Inflammatory macrophage treated with lipopolysaccharide for 1 hour (primary cell): ENCODE measurements at regions not wholly inside any gene's neighbourhood (a gene's known extent, or its start where the extent isn't known, plus 50 kb on each side); places are given as distances from the start of the nearest gene placed in this dataset.

Experiments used
- DNase-seq, 2 donors: peaks; one replicate each; pipeline ENCODE4 v3.0.0-alpha.2; 2020 to 2022

DNA sequence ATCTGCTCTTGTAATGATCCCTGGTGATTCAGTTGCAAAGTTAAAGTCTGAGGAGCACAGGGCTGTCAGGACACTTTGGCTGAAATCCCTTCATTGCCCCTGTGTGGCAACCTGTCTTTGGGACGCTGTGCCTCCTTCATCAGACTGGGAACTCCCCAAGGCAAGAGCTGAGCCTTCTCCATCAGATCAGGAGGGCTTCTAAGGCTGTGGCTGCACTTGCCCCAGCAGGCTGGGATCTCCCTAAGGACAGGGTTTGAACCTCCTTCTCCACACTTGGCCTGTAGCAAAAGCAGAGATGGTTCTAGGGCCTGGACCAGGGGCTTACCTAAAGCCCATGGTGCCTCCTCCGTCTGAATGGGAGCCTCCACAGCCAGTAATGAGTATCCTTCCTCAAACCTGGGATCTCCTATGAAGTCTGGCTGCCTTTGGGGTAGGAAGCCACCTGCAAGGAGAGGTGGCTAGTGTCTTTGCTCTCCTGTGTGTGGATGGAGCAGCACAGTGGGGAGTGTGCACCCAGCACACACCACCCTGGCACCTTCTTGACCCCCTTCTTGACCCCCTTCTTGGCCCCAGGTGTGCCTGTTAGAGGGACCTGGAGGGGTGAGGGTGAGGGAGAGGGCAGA lies 79.0 kb upstream of the NKD1 start:
- DNase-seq: no peak

DNA sequence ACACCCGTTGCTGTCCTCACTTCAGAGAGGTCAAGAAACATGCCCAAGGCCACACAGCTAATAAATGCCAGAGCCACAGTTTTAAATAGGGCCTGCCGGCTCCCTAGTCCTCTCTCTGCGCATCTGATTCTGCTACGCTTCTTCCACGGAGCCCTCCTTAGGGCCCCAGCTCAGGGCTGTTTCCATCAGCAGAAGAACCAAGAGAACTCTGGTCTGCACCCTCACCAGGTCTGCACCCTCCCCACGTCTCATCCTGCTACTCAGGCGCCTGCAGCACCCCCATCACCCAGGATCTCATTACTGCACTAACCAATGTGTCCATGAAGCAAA lies 79.5 kb upstream of the NKD1 start:
- DNase-seq: no peak

DNA sequence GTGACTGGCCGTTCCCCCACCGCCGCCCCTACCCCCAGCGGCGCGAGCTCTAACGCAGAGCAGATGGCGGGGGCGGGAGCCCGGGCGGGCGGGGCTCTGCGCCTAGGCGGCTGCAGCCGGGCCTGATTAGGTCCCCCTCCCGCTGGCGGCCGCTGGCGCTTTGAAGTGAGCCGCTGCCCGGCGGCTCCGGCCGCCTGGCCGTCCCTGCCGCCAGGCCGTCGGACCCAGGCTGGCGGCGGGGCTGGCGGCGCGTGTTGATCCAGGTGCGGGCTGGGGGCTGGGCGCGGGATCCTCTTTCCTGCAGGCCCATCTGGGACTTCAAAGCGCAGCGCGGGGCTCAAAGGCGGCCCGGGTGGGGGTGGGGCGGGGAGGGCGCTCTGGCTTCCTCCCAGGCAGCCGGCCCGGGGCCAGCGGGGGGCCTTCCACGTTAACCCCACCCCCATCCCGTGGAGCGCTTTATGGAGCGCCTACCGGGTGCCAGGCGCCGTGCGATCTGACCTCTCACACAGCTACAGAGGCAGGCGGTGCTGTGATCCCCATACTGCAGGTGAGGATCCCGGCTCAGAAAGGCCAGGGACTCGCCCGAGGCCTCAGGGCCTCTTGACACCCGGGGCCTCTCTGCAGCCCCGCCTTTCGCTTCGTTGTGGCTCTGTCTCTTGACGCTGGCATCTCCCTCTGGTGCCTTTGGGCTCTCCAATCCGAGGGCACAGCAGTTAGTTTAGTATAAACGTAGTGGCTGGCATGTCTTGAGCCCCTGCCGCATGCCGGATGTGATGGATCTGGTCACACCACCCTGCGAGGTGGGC lies 80.0 kb upstream of the NKD1 start:
- no peak for DNase-seq

DNA sequence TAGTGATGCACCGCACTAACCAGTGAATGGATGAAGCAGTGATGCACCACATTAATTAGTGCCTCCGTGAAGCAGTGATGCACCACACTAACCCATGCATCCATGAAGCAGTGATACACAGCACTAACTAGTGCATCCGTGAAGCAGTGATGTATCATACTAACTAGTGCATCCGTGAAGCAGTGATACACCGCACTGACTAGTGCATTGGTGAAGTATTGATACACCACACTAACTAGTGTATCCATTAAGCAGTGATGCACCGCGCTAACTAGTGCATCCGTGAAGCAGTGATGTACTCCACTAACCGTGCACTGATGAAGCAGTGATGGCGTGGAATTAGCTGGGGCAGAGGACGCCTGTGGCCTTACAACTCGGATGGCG lies 80.6 kb upstream of the NKD1 start:
- no peak for DNase-seq

DNA sequence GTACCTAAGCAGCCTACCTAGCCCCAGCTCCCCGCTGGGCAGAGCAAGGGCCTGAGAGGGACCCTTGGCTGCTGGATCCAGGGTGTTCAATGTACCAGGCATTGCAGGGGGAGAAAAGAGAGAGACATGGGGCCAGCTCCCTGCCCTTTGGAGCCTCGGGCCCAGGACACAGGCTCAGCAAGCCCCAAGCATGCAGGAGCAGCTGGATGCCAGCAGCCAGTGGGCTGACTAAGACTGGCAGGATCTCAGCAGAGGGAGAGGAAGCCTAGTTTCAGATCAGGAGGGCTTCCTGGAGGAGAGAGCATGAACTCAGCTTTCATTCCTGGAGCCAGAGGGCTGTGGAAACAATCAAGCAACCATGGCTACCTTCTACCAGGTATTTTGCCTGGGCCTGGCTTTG lies 82.0 kb upstream of the NKD1 start:
- no peak for DNase-seq

DNA sequence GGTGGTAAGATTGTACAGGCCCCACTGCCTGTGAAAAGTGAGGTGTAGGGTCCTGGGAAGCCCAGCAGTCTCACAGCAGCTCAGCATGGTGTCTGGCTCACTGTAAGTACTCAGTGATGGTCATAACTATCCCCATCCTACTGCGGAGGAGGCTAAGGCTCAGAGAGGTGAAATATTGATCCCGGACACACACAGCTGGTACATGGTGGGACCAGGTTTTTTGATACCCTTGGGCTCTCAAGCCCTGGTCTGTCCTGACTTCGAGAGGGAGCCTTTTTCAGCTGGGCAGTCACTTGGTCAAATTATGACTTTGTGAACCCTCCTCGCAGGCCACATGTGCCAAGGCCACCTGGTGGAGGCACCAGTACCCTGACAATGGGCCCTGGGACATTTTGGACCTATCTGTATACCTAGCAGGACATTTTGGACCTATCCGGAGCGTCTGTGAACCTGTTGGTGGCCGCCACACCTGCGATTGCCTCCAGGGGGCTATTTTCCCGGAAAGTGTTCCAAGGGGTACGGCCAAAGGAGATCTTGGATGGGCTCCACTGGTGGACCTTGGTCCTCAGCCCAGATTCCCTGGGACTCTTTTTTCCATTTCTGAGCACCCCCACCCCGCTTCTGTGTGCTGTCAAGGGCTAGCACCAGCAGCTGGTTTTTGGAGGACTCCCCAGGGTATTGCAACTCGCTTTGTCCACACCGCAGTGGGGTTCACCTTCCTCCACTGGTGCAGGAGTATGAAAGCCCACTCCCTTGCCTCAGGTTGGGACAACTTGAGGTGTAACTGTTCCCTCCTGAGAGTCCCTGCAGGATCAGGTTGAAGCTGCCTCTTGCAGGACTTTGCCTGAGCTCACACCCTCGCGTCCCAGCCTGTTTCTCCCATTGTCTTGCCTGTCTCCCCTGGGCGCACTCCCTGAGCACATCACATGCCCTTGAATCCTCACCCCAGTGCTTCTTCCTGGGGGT lies 83.6 kb upstream of the NKD1 start:
- DNase-seq: no peak

DNA sequence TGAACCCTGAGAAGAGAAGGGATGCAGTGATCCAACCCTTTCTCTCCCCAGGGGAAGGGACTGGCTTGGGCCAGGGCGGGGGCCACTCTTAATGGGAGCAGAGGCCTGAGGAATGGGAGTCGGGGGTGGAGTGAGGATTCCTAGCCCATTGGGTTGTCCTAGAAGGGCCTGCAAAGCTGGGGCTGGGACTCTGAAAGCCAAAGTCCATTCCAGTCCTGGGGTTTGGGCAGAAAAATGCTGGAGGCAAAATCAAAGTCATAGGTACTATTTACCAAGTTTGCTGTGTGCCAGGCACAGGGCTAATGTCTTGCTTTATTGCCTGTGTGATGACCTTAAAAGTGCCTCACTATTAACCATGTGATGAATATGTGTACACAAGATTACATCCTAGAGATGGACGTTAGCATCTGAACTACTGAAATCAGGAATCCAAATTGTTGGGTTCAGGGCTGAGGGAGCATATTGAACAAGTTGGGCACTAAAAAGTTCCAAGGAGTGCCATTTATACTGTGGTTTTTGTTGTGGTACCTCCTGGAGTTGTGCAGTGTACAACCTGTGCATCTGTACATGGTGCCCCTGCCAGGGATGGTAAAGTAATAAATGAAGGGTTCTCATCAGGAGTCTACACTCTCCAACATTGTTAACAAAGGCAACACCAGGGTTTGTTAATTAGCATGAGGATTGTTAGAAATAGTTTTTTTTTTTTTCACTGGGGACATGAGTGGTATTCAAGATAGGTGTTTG lies 84.4 kb upstream of the NKD1 start:
- no peak for DNase-seq

DNA sequence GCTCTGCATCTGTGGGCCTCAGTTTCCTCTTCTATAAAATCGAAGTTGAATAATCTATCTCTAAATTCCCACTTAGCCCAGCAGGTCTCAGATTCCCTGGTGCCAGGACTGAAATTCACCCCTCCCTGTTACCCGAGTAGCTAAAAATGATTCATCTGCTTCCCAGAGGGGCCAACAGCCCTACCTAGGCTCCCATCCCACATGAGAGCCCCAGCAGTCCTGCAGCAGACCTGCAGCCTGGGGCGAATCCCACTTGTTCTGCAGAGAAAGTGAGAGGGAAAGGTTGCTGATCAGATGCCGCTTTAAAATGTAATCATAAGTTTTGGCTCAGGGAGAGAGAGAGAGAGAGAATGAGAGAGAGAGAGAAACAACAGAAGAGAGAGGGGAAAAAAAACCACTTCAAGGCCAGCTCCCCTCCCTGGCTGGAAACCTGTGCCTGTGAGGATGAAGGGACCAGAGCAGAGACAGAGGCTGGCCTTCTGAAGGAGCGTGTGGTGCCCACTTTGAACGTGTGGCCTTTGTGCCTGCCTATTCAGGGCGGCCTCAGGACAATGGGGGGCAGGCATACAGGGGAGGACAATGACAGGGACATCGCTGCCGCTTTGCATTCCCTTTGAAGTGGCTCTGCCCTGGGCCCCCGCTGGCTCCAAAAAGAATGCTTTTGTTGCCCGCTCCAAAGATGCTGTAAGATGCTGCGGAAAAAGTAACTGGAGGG lies 85.2 kb upstream of the NKD1 start:
- no peak for DNase-seq

DNA sequence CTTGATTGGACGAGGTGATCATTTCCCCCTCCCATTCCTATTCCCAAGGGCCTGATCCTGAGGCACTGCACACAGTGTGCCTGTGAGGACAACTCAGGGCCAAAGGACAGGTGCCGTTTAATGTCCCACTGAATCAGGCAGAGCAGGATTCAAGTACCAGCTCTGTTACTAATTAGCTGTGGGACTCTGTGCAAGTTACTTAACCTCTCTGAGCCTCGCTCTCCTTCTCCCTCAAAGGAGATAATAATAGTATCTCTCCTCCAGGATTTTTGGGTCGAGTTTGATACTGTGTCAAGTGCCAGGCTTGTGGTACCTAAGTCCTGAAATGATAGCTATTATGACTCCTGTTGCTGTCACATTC lies 86.8 kb upstream of the NKD1 start:
- DNase-seq: no peak

DNA sequence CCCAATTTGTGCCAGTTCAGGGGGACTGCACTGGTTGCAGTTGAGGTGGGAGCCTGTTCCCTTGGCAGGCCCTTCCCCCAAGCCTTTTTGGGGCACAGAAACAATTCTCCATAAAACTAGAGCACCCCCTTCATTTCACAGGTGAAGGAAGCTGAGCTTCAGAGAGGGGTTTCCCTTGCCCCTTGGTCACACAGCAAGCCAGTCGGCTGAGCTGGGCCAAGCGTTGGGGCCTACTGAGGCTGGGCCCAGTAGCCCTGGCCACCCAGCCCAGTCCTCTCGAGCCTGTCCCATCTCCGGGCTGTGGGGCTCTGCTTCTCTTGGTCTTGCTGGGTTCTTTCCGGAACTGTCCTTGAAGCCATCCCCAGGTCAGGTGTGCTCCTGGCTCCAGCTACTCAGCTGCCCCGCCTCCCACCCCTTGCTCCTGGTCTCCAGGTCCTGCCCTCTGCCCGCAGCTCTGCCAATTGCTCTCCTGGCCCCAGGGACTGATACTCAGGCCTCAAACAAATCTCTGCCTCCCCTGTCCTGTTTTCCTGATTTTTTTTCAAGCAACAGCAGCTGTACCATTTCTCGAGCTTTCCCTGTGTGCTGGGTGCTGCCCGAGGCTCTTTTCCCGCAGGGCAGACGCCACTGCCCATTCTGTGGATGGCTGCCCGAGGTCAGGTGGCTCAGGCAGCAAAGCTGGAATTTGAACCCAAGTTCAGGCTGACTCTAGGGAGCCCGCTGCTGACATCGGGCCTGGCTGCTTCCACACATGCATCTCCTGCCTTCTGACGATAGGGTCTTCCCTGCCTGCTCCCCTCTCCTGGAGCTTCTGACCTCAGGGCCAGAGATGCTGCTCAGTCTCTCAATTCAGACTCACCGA lies 87.4 kb upstream of the NKD1 start:
- no peak for DNase-seq

DNA sequence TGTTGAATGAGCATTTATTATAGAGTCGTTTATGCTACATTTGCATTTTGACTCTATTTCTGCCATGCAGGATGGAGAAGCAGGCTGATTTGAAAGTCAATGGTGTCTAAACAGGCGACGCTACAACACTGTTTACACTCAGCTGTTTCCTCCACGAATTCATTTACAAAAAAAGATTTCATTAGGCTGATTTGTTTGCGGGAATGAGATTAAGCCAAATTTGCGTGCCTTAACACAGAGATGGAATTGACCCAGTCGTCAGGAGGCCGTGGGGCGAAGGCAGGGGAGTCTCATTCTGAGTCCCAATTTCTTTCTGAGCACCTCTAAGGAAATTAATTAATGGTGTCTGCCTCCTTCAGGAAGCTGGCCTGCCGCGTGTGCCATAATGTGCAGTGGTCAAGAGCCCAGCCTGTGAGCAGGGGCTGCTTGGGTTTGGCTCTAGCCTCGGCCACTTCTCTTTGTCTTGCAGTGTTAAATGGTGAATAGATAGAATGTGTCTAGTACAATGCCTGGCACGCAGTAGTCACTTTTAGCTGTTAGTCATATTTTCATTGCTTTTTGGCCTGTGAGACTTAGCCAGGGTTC lies 88.6 kb upstream of the NKD1 start:
- no peak for DNase-seq

DNA sequence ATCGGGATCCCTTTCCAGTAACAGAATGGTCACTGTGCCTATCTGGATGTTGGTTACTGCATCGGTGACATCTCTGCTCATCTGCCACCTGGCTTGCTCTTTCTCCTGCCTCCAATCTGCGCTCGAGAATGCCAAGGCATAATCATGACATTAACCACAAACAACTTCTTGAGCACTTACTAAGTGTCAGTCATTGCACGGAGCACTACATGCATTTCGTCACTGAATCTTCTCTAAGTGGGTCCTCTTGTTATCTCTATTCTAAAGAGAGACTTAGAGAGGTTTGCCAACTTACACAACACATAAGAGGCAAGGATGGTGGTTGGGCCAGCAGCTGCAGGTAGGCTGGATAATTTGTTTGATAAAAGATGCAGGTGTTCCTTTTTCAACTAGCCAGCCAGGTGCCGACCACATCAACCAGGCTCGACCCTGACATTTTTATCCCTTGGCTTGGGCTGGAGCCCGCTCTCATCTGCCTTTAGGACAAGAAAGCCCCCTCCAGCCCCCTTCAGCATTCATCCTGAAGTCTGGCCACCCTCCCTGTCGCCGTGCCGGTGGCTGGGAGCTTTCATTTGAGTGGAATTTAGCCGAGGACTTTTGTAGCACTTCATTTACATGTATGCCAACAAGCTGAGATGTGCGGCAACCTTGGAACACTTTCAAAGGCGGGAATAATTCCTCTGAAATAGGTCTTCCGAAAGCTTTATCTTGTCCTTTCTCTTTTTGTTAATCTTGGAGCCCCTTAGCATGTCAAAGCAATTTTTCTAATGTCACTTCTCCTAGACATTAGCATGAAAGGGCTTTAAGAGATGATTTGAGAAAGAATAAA lies 89.3 kb upstream of the NKD1 start:
- DNase-seq: no peak

DNA sequence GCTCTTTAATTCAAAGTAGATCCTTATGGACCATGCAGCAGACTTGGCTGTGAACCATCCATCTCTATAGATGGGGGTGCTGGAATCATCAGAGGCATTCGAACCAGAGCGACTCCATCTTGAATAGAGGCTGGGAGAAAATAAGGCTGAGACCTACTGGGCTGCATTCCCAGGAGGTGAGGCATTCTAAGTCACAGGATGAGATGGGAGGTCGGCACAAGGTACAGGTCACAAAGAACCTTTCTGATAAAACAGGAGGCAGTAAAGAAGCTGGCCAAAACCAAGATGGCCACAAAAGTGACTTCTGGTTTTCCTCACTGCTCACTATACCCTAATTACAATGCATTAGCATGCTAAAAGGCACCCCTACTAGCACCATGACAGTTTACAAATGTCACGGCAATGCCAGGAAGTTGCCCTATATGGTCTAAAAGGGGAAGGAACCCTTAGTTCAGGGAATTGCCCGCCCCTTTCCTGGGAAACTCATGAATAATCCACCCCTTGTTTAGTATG lies 89.2 kb upstream of the BRD7 start:
- DNase-seq: peak in 1 of 2 donors; percentile 59

DNA sequence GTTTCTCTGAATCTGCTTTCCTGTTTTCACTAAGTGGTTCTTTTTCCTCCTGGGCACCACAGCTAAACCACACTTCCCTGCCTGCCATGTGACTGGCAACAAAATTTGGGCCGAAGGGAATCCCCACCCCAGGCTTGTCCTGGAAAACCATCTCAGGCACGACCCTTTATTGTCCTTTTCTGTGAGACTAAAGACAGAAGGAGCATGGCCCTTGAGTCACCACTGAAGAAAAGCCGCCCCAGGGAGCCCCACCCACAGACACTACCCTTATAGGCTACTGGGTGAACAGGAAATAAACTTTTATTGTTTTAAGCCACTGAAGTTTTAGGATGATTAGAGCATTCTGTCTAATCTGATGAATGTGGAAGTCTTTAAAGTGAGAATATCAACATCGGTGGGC lies 88.6 kb upstream of the BRD7 start:
- peak in 1 of 2 donors; percentile 14 for DNase-seq

DNA sequence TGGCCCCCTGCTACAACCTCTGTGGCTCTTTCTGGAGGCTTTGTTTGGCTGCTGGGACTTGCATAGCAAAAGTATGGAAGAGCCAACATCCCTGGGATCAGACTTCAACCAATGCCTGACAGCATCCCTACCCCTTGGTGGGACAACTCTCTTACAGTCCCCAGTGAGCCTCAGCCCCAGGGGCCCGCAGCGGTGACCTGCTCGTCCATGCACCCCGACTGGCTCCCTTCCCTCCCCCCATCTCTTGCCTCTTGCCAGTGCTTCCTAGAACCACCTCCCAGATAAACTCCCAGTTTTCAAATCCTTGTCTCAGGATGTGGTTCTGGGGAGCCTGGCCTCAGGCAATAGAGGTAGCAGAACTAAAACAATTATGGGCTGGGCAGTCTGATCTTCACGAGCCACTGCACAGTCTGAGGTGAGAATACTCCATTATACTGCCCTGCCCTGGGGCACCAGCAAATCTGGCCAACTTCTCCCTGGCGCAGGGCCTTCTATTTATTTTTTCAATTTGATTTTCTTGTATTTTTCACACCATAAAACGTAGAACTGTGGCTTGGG lies 86.6 kb upstream of the BRD7 start:
- no peak for DNase-seq

DNA sequence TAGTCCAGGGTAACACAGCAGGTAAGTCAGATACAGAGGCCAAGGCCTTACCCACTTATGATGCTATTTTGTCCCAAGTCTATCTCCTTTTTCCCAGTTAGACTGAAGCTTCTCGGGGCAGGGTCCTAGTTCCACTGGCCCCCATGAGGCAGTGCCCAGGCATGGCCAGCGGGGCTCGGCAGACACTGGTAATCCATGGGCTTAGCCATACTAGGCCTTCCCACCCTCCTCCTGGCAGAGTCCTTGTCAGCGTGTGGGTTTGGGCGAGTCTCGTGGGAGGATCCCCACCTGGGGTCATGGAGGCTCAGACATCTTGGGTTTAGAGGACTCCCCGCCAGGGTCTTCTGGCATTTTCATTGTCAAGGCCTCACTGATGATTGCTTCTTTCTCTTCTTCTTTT lies 84.7 kb upstream of the BRD7 start:
- DNase-seq: no peak

DNA sequence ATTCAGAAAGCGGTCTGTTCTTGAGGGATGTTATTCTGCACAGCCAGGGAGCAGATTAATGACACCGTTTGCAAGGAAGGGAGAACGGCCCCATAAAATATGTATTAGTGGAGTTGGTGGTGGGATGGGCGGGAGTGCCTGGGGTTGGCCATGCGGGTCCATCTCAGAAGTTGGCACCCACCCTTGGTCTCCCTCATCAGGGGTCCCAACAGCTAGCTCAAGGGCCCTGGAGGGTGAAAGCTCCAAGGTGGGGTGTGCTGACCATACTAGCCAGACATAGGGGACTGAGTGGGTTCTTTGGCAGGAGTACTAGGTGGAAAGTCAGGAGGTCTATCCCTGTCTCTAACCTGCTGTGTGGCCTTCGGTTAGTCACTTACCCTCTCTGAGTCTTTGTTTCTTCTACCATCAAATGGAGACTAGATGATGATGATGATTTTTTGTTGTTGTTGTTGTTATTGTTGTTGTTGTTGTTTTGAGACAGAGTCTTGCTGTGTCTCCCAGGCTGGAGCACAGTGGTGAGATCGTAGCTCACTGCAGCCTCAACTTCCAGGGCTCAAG lies 83.2 kb upstream of the BRD7 start:
- no peak for DNase-seq

DNA sequence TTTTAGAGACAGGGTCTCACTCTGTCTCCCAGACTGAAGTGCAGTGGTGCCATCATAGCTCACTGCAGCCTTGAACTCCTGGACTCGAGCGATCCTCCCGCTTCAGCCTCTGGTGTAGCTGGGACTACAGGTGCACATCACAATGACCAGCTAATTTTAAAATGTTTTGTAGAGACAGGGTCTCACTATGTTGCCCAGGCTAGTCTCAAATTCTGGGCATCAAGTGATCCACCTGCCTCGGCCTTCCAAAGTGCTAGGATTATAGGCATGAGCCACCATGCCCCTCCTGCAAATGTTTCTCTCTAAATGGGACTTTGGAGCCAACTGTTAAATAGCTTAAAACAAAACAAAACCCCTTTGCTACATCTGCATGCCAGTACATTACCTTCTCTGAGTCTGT lies 82.2 kb upstream of the BRD7 start:
- DNase-seq: no peak

DNA sequence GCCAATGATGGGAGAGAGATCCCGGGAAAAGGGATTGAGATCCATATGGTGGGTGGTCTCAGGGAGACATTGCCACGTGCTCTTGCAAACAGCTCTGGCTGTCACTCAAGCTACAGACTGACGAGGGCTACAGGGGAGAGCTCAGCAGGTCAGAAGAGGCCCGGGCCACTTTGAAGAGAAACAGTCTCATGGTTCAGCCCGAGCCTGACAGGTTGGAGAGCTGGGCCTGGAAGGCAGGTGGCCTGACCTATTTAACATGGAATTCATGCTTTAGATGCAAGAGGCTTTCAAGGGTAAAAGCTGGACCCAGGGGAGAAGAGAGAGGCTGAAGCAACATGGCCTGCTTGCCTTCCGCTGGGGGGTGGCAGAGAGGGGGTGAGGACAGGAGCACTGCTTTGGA lies 81.0 kb upstream of the BRD7 start:
- DNase-seq: no peak
